SU-DHL-6 (cell line): ENCODE measurements at regions not wholly inside any gene's neighbourhood (a gene's known extent, or its start where the extent isn't known, plus 50 kb on each side); places are given as distances from the start of the nearest gene placed in this dataset.

Source experiments
- EZH2phosphoT487 ChIP-seq: fragments of 200-600 bp; sonication (generic), shearing (Covaris generic); conservative IDR thresholded peaks from 2 replicates; pipeline ENCODE4 v1.6.1; 2018; ENCODE audit warnings: mild to moderate bottlenecking, antibody characterized with exemption, low read length, moderate library complexity, mixed read lengths
- TF ChIP-seq, protein P1 (sequence below): fragments of 200-600 bp; sonication (generic); IDR thresholded peaks from one replicate; pipeline ENCODE4 v1.5.1; 2017; ENCODE audit warnings: antibody characterized with exemption, mild to moderate bottlenecking, low read length, moderate library complexity; ENCODE audit not compliant: insufficient read depth, poor library complexity, severe bottlenecking

DNA sequence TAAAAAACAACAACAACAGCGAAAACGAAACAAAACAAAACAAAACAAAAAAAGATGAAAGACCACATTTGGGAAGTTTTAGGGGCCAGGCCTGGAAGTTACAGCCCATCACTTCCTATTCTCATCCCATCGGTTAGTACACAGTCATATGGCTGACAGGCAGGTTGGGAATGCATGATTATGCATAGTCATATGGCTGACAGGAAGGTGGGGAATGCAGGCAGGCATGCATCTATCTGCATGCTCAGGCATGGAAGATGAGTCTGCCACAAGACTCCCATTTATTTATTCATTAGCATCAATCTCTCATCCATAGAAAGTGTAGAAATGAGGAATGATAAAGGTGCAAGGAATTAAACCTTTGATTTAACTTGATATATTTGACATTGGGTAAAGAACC, 325.3 kb upstream of the MEX3C start:
- TF ChIP-seq, protein P1, sequence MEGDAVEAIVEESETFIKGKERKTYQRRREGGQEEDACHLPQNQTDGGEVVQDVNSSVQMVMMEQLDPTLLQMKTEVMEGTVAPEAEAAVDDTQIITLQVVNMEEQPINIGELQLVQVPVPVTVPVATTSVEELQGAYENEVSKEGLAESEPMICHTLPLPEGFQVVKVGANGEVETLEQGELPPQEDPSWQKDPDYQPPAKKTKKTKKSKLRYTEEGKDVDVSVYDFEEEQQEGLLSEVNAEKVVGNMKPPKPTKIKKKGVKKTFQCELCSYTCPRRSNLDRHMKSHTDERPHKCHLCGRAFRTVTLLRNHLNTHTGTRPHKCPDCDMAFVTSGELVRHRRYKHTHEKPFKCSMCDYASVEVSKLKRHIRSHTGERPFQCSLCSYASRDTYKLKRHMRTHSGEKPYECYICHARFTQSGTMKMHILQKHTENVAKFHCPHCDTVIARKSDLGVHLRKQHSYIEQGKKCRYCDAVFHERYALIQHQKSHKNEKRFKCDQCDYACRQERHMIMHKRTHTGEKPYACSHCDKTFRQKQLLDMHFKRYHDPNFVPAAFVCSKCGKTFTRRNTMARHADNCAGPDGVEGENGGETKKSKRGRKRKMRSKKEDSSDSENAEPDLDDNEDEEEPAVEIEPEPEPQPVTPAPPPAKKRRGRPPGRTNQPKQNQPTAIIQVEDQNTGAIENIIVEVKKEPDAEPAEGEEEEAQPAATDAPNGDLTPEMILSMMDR = no peak
- no peak for TF ChIP-seq EZH2phosphoT487
